Neural cell (in vitro differentiated cells): ENCODE measurements at regions not wholly inside any gene's neighbourhood (a gene's known extent, or its start where the extent isn't known, plus 50 kb on each side); places are given as distances from the start of the nearest gene placed in this dataset.
"Not testable (repeated sequence)": the region's sequence is repeated elsewhere in the genome, so short reads cannot be mapped to it uniquely, and the experiment has no call there.

Experiments
- H2AFZ ChIP-seq: fragments of 200-600, 300-800 bp; sonication (generic), shearing (Covaris generic); 2 replicates; pipeline ENCODE4 v1.6.0; 2014; ENCODE audit warnings: low read depth, mild to moderate bottlenecking, antibody characterized with exemption, low read length, moderate library complexity
- H3F3A ChIP-seq: fragments of 200-600 bp; shearing (Covaris generic); 2 replicates; pipeline ENCODE4 v1.6.1; 2016; ENCODE audit warnings: mild to moderate bottlenecking, moderate library complexity, mixed read lengths, antibody characterized with exemption, low read length; ENCODE audit not compliant: insufficient read depth, poor library complexity, severe bottlenecking
- H3K27ac ChIP-seq: fragments of 200-600, 300-800 bp; sonication (generic), shearing (Covaris generic); 2 replicates; pipeline ENCODE4 v1.5.1; 2014; ENCODE audit warnings: mild to moderate bottlenecking, low read length, moderate library complexity
- H3K27me3 ChIP-seq: fragments of 300-800, 200-600 bp; sonication (generic), shearing (Covaris generic); 2 replicates; pipeline ENCODE4 v1.6.0; 2014; ENCODE audit warnings: mild to moderate bottlenecking, low read depth, low read length, moderate library complexity; ENCODE audit not compliant: insufficient read depth
- H3K36me3 ChIP-seq: fragments of 300-800, 200-600 bp; sonication (generic), shearing (Covaris generic); 2 replicates; pipeline ENCODE4 v1.5.1; 2014; ENCODE audit warnings: mild to moderate bottlenecking, antibody characterized with exemption, low read length, moderate library complexity; ENCODE audit not compliant: insufficient read depth
- H3K4me2 ChIP-seq: fragments of 300-800, 200-600 bp; sonication (generic), shearing (Covaris generic); 2 replicates; pipeline ENCODE4 v1.6.0; 2014; ENCODE audit warnings: mild to moderate bottlenecking, low read length
- H3K4me3 ChIP-seq: fragments of 300-800, 200-600 bp; sonication (generic), shearing (Covaris generic); 2 replicates; pipeline ENCODE4 v1.5.1; 2014; ENCODE audit warnings: mild to moderate bottlenecking, low read length, moderate library complexity
- H3K79me2 ChIP-seq: fragments of 200-600 bp; shearing (Covaris generic); replicated peaks from 2 replicates; pipeline ENCODE4 v1.6.0; 2014; ENCODE audit warnings: mild to moderate bottlenecking, low read length, moderate library complexity; ENCODE audit not compliant: insufficient read depth
- H3K9ac ChIP-seq: fragments of 300-800, 200-600 bp; sonication (generic), shearing (Covaris generic); 2 replicates; pipeline ENCODE4 v1.6.1; 2016; ENCODE audit warnings: mild to moderate bottlenecking, low read length, mixed read lengths
- H3K9me2 ChIP-seq: fragments of 200-600 bp; shearing (Covaris generic); 2 replicates; pipeline ENCODE4 v1.6.1; 2016; ENCODE audit warnings: mild to moderate bottlenecking, low read length, mixed read lengths; ENCODE audit not compliant: insufficient read depth
- H3K9me3 ChIP-seq: fragments of 200-600, 300-800 bp; sonication (generic), shearing (Covaris generic); 2 replicates; pipeline ENCODE4 v1.6.1; 2016; ENCODE audit warnings: mild to moderate bottlenecking, mixed run types, low read length, moderate library complexity, mixed read lengths
- H4K20me1 ChIP-seq: fragments of 200-600 bp; shearing (Covaris generic); 2 replicates; pipeline ENCODE4 v1.6.1; 2016; ENCODE audit warnings: mild to moderate bottlenecking, mixed run types; ENCODE audit not compliant: insufficient read depth

DNA sequence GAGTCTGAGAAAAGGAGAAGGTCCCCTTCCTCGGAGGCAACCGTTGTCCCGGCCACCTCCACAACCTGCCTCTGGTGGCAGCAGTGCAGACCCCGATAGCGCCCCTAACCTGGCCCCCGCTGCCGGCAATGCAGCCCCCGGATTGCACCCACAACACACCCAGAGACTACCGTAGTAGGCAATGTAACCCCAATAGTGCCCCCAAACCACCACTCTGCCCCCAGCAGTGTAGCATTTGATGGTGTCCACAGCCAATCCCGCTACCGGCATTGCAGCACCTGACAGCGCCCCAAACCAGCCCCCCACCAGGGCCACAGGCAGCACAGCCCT lies 67.1 kb upstream of the THOC3 start:
- not testable (repeated sequence) for H3K27ac ChIP-seq, H3K27me3 ChIP-seq, H3F3A ChIP-seq, H3K9me3 ChIP-seq, H3K9me2 ChIP-seq, H4K20me1 ChIP-seq, H3K9ac ChIP-seq, H3K4me2 ChIP-seq, H3K4me3 ChIP-seq, H3K36me3 ChIP-seq, H2AFZ ChIP-seq, H3K79me2 ChIP-seq

GRCh38 chr5:176035816-176036308 lies 67.7 kb upstream of the THOC3 start:
- H4K20me1 ChIP-seq, H3K4me3 ChIP-seq, H3K27me3 ChIP-seq, H2AFZ ChIP-seq, H3F3A ChIP-seq, H3K9me3 ChIP-seq, H3K36me3 ChIP-seq, H3K27ac ChIP-seq, H3K9ac ChIP-seq, H3K4me2 ChIP-seq, H3K9me2 ChIP-seq, H3K79me2 ChIP-seq: not testable (repeated sequence)

DNA sequence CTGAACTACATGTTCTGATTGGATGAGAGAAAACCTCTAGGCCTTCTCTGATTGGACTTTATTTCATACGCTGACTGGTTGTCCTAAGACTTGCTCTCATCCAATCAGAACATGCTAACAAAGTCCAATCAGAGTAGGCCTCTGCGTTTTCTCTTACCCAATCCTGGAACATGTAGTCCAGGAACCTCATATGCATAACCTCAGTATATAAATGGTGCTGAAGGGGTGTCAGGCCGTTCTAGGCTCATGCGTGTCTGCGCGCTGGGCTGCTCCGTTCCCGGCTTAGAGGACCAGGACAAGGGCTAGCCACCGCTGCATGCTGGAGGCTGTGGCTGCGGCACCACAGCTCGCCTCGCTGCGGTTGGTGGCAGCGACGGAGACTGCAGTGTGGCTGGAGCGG lies 68.3 kb upstream of the THOC3 start:
- H2AFZ ChIP-seq, H3K27me3 ChIP-seq, H3K36me3 ChIP-seq, H3K79me2 ChIP-seq, H3K9ac ChIP-seq, H3K4me2 ChIP-seq, H3F3A ChIP-seq, H3K27ac ChIP-seq, H3K9me2 ChIP-seq, H4K20me1 ChIP-seq, H3K4me3 ChIP-seq, H3K9me3 ChIP-seq: not testable (repeated sequence)

DNA sequence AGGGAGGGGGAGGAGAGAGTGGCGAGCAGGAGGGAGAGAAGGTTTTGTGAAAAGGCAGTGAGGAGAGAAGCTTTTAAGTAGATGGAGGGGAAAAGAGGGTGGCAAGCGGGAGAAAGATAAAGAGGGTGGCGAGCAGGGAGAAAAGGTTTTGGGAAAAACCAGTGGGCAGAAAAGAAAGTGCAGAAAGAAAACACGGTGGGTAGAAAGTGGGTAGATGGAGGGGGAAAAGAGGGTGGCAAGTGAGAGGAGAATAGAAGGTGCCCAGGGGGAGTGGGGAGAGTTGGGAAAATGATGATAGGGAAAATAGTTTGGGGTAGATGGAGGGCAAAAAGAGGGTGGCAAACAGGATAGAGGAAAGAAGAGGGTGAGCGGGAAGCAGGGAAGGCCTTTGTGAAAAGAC lies 69.1 kb upstream of the THOC3 start:
- H2AFZ ChIP-seq, H3F3A ChIP-seq, H3K4me3 ChIP-seq, H3K79me2 ChIP-seq, H3K4me2 ChIP-seq, H3K27ac ChIP-seq, H4K20me1 ChIP-seq, H3K9me3 ChIP-seq, H3K9me2 ChIP-seq, H3K36me3 ChIP-seq, H3K27me3 ChIP-seq, H3K9ac ChIP-seq: not testable (repeated sequence)

GRCh38 chr5:176040105-176040801 lies 72.1 kb upstream of the THOC3 start:
- H3K9me3 ChIP-seq, H3K36me3 ChIP-seq, H3K9ac ChIP-seq, H3K27me3 ChIP-seq, H3K9me2 ChIP-seq, H3K4me3 ChIP-seq, H3K79me2 ChIP-seq, H3F3A ChIP-seq, H2AFZ ChIP-seq, H3K27ac ChIP-seq, H3K4me2 ChIP-seq, H4K20me1 ChIP-seq: not testable (repeated sequence)

- H2AFZ ChIP-seq, H3F3A ChIP-seq, H3K27me3 ChIP-seq, H3K9me2 ChIP-seq, H3K4me2 ChIP-seq, H3K79me2 ChIP-seq, H3K9me3 ChIP-seq, H3K27ac ChIP-seq, H4K20me1 ChIP-seq, H3K4me3 ChIP-seq, H3K9ac ChIP-seq, H3K36me3 ChIP-seq: not testable (repeated sequence)
Observed at GRCh38 chr5:176041248-176041994, 73.3 kb upstream of the THOC3 start.

DNA sequence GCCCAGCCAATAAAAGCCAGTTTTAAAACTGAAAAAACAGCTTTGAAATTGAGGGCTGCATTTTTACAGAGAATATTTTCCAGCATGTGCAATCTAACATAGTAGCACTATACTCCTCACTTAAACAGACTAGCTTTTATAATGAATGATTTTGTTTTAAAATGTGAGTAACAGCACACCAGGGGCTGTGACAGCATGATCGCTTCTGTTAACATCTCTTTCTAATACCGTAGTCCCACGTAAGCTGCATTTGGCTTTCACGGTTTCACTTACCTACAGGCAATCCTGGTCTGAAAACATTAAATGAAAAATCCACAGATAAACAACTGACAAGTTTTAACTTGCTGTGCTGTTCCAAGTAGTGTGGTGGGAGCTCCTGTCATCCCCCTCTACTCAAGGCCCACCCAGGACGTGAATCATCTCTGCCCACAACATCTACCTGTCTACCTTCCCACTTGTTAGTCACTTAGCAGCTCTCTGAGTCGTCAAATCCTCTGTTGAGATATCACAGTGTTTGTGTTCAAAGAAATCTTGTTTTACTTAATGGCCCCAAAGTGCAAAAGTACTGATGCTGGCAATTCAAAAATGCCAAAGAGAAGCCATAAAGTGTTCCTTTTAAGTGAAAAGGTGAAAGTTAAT lies 74.0 kb upstream of the THOC3 start:
- not testable (repeated sequence) for H3K4me3 ChIP-seq, H3K9me2 ChIP-seq, H3K36me3 ChIP-seq, H2AFZ ChIP-seq, H3K79me2 ChIP-seq, H3K27me3 ChIP-seq, H4K20me1 ChIP-seq, H3F3A ChIP-seq, H3K9me3 ChIP-seq, H3K4me2 ChIP-seq, H3K9ac ChIP-seq, H3K27ac ChIP-seq
